Keratinocyte (primary cell): ENCODE measurements at regions not wholly inside any gene's neighbourhood (a gene's known extent, or its start where the extent isn't known, plus 50 kb on each side); places are given as distances from the start of the nearest gene placed in this dataset.

Experiments used
- DNase-seq: peaks from one replicate; pipeline ENCODE4 v3.0.0-alpha.2; 2011; ENCODE audit warnings: low read depth, missing footprints, low spot score
- FAIRE-seq: peaks from 2 replicates; lab custom pipeline; 2011; peaks lifted over from hg19 to GRCh38; lab: Jason Lieb, UNC
- H2AFZ ChIP-seq: 2 replicates; pipeline ENCODE4 v1.6.0; 2012; ENCODE audit warnings: low read length, control low read depth, inconsistent platforms; ENCODE audit not compliant: control insufficient read depth
- H3K27ac ChIP-seq: 2 replicates; pipeline ENCODE4 v1.5.1; 2011; ENCODE audit warnings: low read length; ENCODE audit not compliant: control insufficient read depth, insufficient read depth
- H3K27me3 ChIP-seq: 3 replicates; pipeline ENCODE4 v1.6.0; 2011; ENCODE audit warnings: low read length; ENCODE audit not compliant: control insufficient read depth, insufficient read depth; ENCODE audit errors: extremely low read depth
- H3K36me3 ChIP-seq, 2 experiments: 2 replicates in 1 of 2; 3 replicates in 1 of 2; pipeline ENCODE4 v1.5.1; 2011; ENCODE audit warnings: low read length in 2 of 2, mild to moderate bottlenecking in 1 of 2; ENCODE audit not compliant: control insufficient read depth in 2 of 2, insufficient read depth in 2 of 2; ENCODE audit errors: extremely low read depth in 1 of 2
- H3K4me1 ChIP-seq: 3 replicates; pipeline ENCODE4 v1.5.1; 2011; ENCODE audit warnings: low read length; ENCODE audit not compliant: control insufficient read depth, insufficient read depth; ENCODE audit errors: extremely low read depth
- H3K4me2 ChIP-seq: 3 replicates; pipeline ENCODE4 v1.6.0; 2011; ENCODE audit warnings: low read depth, low read length; ENCODE audit not compliant: control insufficient read depth, insufficient read depth; ENCODE audit errors: extremely low read depth
- H3K4me3 ChIP-seq, 3 experiments: fragments of 200-600 bp in 1 of 3; sonication (generic) in 1 of 3; 2 replicates in 2 of 3; 3 replicates in 1 of 3; pipeline ENCODE4 v1.5.1; 2011 to 2016; ENCODE audit warnings: low read length in 3 of 3, mild to moderate bottlenecking in 3 of 3, control low read depth in 2 of 3, inconsistent platforms in 1 of 3, low read depth in 1 of 3, mixed read lengths in 1 of 3, mixed run types in 1 of 3, moderate library complexity in 1 of 3; ENCODE audit not compliant: control insufficient read depth in 2 of 3, insufficient read depth in 2 of 3; ENCODE audit errors: extremely low read depth in 1 of 3
- H3K79me2 ChIP-seq: 2 replicates; pipeline ENCODE4 v1.6.0; 2012; ENCODE audit warnings: low read length; ENCODE audit not compliant: control insufficient read depth, insufficient read depth
- H3K9ac ChIP-seq: 3 replicates; pipeline ENCODE4 v1.6.0; 2011; ENCODE audit warnings: low read length; ENCODE audit not compliant: control insufficient read depth, insufficient read depth; ENCODE audit errors: extremely low read depth
- H3K9me1 ChIP-seq: 3 replicates; pipeline ENCODE4 v1.6.0; 2011; ENCODE audit warnings: low read length; ENCODE audit not compliant: control insufficient read depth, insufficient read depth; ENCODE audit errors: extremely low read depth
- H3K9me3 ChIP-seq: 2 replicates; pipeline ENCODE4 v1.5.1; 2012; ENCODE audit warnings: low read depth, low read length; ENCODE audit not compliant: control insufficient read depth
- H4K20me1 ChIP-seq: 3 replicates; pipeline ENCODE4 v1.6.0; 2011; ENCODE audit warnings: low read length; ENCODE audit not compliant: control insufficient read depth, insufficient read depth; ENCODE audit errors: extremely low read depth
- CTCF ChIP-seq, 3 experiments: IDR thresholded peaks in 1 of 3; conservative IDR thresholded peaks in 1 of 3; optimal IDR thresholded peaks in 1 of 3; 2 replicates in 2 of 3; 3 replicates in 1 of 3; pipeline versions ENCODE3 to v1.5.1; 2011; ENCODE audit warnings: low read length in 3 of 3, mild to moderate bottlenecking in 3 of 3, moderate library complexity in 2 of 3, control low read depth in 1 of 3, inconsistent platforms in 1 of 3; ENCODE audit not compliant: insufficient read depth in 2 of 3; ENCODE audit errors: extremely low read depth in 1 of 3
- EZH2 ChIP-seq: IDR thresholded peaks from one replicate; pipeline ENCODE4 v1.6.1; 2012; ENCODE audit warnings: inconsistent platforms, mild to moderate bottlenecking, low read length, moderate library complexity
- dilution Hi-C: fragments of 300-500 bp; cut with MboI; formaldehyde crosslinking; loops from one replicate; pipeline ENCODE4 v1.7.0; 2020; ENCODE audit warnings: low sequenced_read_pairs; ENCODE audit not compliant: extremely low pct_ligation_motif_present

- no peak for DNase-seq
- no peak for FAIRE-seq
- no peak overlapping the region for H3K9ac ChIP-seq
- H3K4me1 ChIP-seq: no peaks in the 10 kb centered on the region
- H3K36me3 ChIP-seq: no peaks in the 10 kb centered on the region
- no peak overlapping the region for H3K4me2 ChIP-seq
- no peaks in the 10 kb centered on the region for H3K79me2 ChIP-seq
- H4K20me1 ChIP-seq: no peaks in the 10 kb centered on the region
- no peaks in the 10 kb centered on the region for H3K9me3 ChIP-seq
- no peak overlapping the region for H3K27ac ChIP-seq
- H3K9me1 ChIP-seq: no peaks in the 10 kb centered on the region
- TF ChIP-seq CTCF (optimal IDR thresholded peaks at IDR 0.05 in 1 of 3, IDR thresholded peaks at IDR 0.05 in 1 of 3, conservative IDR thresholded peaks at IDR 0.05 in 1 of 3; ENCODE audit: extremely low read depth in 1 of 3, insufficient read depth in 2 of 3, low read length in 3 of 3): no peak
- no peak for TF ChIP-seq EZH2
- H3K27me3 ChIP-seq: no peaks in the 10 kb centered on the region
- H2AFZ ChIP-seq: no peak overlapping the region
- dilution Hi-C loops: no loop called here
- H3K4me3 ChIP-seq: no peak overlapping the region
Measured at GRCh38 chr21:31577271-31577670, 82.2 kb upstream of the SOD1 start.

DNA sequence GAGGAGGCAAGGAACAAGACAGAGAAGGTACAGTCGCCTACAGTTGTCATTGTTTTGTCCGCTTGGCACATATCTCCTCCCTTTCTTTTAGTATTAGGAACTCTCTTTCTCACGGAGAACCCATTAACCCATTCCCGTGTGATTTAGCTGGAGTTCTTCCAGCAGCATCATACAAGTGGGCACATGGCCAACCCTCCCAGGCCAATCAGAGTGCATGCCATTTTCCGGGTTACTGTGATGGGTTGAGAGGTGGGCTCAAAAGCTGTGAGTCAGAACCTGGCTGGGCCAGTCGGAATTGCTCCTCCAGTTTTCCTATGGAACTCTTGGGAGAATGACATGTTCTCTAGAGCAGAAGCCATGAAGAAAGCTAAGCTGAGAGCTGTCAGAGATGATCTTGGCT lies 83.1 kb upstream of the SOD1 start:
- H4K20me1 ChIP-seq: no peaks in the 10 kb centered on the region
- no peak overlapping the region for H3K27ac ChIP-seq
- H3K9ac ChIP-seq: no peak overlapping the region
- no peak overlapping the region for H3K4me2 ChIP-seq
- FAIRE-seq (no peak), DNase-seq (no peak)
- H3K36me3 ChIP-seq: no peaks in the 10 kb centered on the region
- no peaks in the 10 kb centered on the region for H3K79me2 ChIP-seq
- no peak overlapping the region for H2AFZ ChIP-seq
- TF ChIP-seq CTCF (optimal IDR thresholded peaks at IDR 0.05 in 1 of 3, IDR thresholded peaks at IDR 0.05 in 1 of 3, conservative IDR thresholded peaks at IDR 0.05 in 1 of 3; ENCODE audit: extremely low read depth in 1 of 3, insufficient read depth in 2 of 3, low read length in 3 of 3) (no peak), EZH2 (no peak)
- no peaks in the 10 kb centered on the region for H3K27me3 ChIP-seq
- no peaks in the 10 kb centered on the region for H3K9me3 ChIP-seq
- no peaks in the 10 kb centered on the region for H3K9me1 ChIP-seq
- dilution Hi-C loops: no loop called here
- H3K4me3 ChIP-seq: no peak overlapping the region
- no peaks in the 10 kb centered on the region for H3K4me1 ChIP-seq
